ENCODE measurements at regions not wholly inside any gene's neighbourhood (a gene's known extent, or its start where the extent isn't known, plus 50 kb on each side); places are given as distances from the start of the nearest gene placed in this dataset.

DNA sequence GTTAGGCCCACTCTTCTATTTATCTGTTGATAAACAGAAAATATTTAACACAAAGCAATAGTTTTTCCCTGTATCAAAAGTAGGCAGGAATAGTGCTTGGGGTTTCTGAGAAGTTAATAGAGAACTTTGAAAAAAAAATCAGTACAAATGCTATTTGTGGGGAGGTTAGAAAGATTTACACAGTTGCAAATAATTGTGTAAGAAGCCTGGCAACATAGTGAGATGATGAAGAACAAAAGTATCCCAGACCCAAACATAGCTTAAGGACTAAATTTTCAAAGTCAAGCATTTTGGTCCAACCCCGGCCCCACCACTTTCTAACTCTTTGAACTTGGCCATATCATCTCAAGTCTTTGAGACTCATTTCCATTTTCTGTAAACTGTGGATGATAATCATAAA is 687.5 kb upstream of the TMEM132C start:
- Histone ChIP-seq H3K4me3 (ENCODE audit: low read length in 2 of 2) (no peak overlapping the region), H3K4me1 (ENCODE audit: control insufficient read depth in 2 of 2, insufficient read depth in 2 of 2, low read length in 2 of 2) (no peaks in the 10 kb centered on the region), H3K27me3 (ENCODE audit: control insufficient read depth in 2 of 2, insufficient read depth in 2 of 2, low read length in 2 of 2) (no peaks in the 10 kb centered on the region), H3K36me3 (ENCODE audit: control insufficient read depth in 2 of 2, insufficient read depth in 2 of 2, low read length in 2 of 2) (no peaks in the 10 kb centered on the region), H3K9me3 (ENCODE audit: control insufficient read depth in 2 of 2, low read length in 2 of 2) (no peaks in the 10 kb centered on the region), H3K27ac (ENCODE audit: low read depth in 2 of 2, low read length in 2 of 2) (no peak overlapping the region), H3K9ac (ENCODE audit: low read depth in 1 of 2, low read length in 2 of 2) (no peak overlapping the region)

DNA sequence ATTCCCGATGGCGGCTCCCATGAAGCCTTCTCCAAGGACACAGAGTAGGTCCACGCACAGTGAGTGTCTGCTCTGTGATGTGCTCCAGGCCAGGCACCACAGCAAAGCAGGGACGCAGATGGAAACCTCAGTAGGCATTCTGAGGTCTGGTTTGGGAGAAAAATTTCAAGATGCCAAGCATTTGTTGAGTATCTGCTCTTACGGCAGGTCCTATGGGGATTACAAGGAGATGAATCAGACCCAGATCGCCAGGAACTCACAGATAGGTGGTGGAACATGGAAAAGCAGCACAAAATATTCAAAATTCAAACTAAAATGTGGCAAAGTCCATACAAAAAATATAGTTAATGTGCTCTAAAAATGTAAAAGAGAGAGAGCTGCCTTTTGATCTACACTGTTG is 684.9 kb upstream of the TMEM132C start:
- no peaks in the 10 kb centered on the region for H3K9me3 ChIP-seq (ENCODE audit: control insufficient read depth in 2 of 2, low read length in 2 of 2)
- H3K36me3 ChIP-seq (ENCODE audit: control insufficient read depth in 2 of 2, insufficient read depth in 2 of 2, low read length in 2 of 2): no peaks in the 10 kb centered on the region
- H3K4me1 ChIP-seq (ENCODE audit: control insufficient read depth in 2 of 2, insufficient read depth in 2 of 2, low read length in 2 of 2): no peaks in the 10 kb centered on the region
- no peak overlapping the region for H3K27ac ChIP-seq (ENCODE audit: low read depth in 2 of 2, low read length in 2 of 2)
- no peak overlapping the region for H3K9ac ChIP-seq (ENCODE audit: low read depth in 1 of 2, low read length in 2 of 2)
- H3K4me3 ChIP-seq (ENCODE audit: low read length in 2 of 2): no peak overlapping the region
- H3K27me3 ChIP-seq (ENCODE audit: control insufficient read depth in 2 of 2, insufficient read depth in 2 of 2, low read length in 2 of 2): no peaks in the 10 kb centered on the region

DNA sequence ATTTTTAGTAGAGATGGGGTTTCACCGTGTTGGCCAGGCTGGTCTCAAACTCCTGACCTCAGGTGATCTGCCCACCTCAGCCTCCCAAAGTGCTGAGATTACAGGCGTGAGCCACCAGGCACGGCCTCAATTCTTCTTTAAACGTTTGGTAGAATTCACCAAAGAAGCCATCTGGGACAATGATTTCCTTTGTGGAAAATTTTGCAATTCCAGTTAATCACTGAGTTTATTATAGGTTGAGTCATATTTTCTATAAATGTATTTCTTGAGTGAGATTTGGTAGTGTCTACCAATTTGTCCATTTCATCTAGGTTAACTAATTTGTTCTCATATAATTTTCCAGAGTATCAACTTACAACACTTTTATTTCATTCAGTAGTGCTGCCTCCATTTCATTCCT is 683.9 kb upstream of the TMEM132C start:
- H3K4me3 ChIP-seq (ENCODE audit: low read length in 2 of 2): no peak overlapping the region
- H3K4me1 ChIP-seq (ENCODE audit: control insufficient read depth in 2 of 2, insufficient read depth in 2 of 2, low read length in 2 of 2): no peaks in the 10 kb centered on the region
- no peak overlapping the region for H3K27ac ChIP-seq (ENCODE audit: low read depth in 2 of 2, low read length in 2 of 2)
- no peaks in the 10 kb centered on the region for H3K36me3 ChIP-seq (ENCODE audit: control insufficient read depth in 2 of 2, insufficient read depth in 2 of 2, low read length in 2 of 2)
- H3K9ac ChIP-seq (ENCODE audit: low read depth in 1 of 2, low read length in 2 of 2): no peak overlapping the region
- no peaks in the 10 kb centered on the region for H3K9me3 ChIP-seq (ENCODE audit: control insufficient read depth in 2 of 2, low read length in 2 of 2)
- no peaks in the 10 kb centered on the region for H3K27me3 ChIP-seq (ENCODE audit: control insufficient read depth in 2 of 2, insufficient read depth in 2 of 2, low read length in 2 of 2)

DNA sequence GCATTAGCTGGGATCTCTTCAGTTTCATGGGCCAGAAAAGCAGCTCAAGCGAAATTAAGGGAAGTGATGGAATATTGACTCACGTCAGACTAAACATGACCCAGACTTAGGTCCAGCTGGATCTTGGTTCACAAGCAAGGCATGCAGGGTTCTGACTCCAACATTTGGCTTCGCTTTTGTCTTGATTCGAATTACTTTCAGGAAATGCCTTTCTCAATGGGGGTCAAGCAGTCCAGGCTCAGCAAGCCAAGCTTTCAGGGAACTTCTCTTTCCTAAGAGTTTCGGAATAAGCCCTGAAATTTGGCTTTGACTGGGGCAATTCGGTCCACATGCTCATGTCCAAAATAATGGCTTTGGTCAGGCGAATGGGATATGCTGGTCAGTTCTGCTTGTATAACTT is 678.7 kb upstream of the TMEM132C start:
- no peak overlapping the region for H3K27ac ChIP-seq (ENCODE audit: low read depth in 2 of 2, low read length in 2 of 2)
- H3K9me3 ChIP-seq (ENCODE audit: control insufficient read depth in 2 of 2, low read length in 2 of 2): no peaks in the 10 kb centered on the region
- H3K4me1 ChIP-seq (ENCODE audit: control insufficient read depth in 2 of 2, insufficient read depth in 2 of 2, low read length in 2 of 2): no peaks in the 10 kb centered on the region

DNA sequence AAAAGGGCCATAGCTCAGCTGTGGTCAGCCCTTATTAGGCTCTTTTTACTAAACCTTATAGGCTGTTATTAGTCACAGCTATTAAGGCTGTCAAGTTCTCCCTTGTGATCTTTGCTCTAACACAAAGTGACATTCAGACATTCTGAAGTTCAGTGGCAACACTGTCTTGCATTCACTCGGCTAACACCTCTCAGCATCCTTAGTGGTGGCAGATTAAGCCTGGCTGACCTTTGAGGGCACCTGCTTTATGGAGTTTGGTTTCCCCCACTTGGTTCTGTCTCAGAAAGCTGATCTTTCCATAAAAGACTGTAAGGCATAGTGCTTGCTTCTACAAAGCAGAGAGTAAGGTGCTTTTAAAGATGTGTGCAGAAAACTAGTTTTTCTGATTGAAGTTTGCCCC is 677.4 kb upstream of the TMEM132C start:
- H3K4me3 ChIP-seq (ENCODE audit: low read length in 2 of 2): no peak overlapping the region
- H3K36me3 ChIP-seq (ENCODE audit: control insufficient read depth in 2 of 2, insufficient read depth in 2 of 2, low read length in 2 of 2): no peaks in the 10 kb centered on the region
- H3K27me3 ChIP-seq (ENCODE audit: control insufficient read depth in 2 of 2, insufficient read depth in 2 of 2, low read length in 2 of 2): no peaks in the 10 kb centered on the region
- H3K9ac ChIP-seq (ENCODE audit: low read depth in 1 of 2, low read length in 2 of 2): no peak overlapping the region
- H3K27ac ChIP-seq (ENCODE audit: low read depth in 2 of 2, low read length in 2 of 2): no peak overlapping the region
- no peaks in the 10 kb centered on the region for H3K4me1 ChIP-seq (ENCODE audit: control insufficient read depth in 2 of 2, insufficient read depth in 2 of 2, low read length in 2 of 2)
- H3K9me3 ChIP-seq (ENCODE audit: control insufficient read depth in 2 of 2, low read length in 2 of 2): no peaks in the 10 kb centered on the region

More for the DNA sequence above, 678.7 kb upstream of the TMEM132C start:
- no peak overlapping the region for H3K9ac ChIP-seq (ENCODE audit: low read depth in 1 of 2, low read length in 2 of 2)
- H3K27me3 ChIP-seq (ENCODE audit: control insufficient read depth in 2 of 2, insufficient read depth in 2 of 2, low read length in 2 of 2): no peaks in the 10 kb centered on the region
- no peak overlapping the region for H3K4me3 ChIP-seq (ENCODE audit: low read length in 2 of 2)
- no peaks in the 10 kb centered on the region for H3K36me3 ChIP-seq (ENCODE audit: control insufficient read depth in 2 of 2, insufficient read depth in 2 of 2, low read length in 2 of 2)

DNA sequence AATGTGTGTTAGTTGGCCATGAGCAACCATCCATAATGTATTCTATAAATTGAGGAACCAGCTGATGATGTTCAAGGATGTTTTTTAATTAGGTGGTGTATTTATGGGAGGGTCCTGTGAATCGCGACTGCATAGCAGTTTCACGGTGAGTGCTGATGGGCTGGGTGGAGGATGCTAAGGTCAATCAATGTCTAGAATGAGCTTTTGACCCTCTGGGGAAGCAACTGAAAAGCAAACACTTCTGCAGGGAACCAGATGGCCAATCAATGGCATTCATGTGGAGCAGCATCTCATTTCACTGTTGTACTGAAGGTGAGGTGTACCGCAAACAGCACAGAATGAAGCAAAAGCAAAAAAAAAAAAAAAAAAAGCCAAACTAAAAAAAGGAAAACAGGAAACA is 676.1 kb upstream of the TMEM132C start:
- Histone ChIP-seq H3K4me3 (ENCODE audit: low read length in 2 of 2) (no peak overlapping the region), H3K36me3 (ENCODE audit: control insufficient read depth in 2 of 2, insufficient read depth in 2 of 2, low read length in 2 of 2) (no peaks in the 10 kb centered on the region), H3K27me3 (ENCODE audit: control insufficient read depth in 2 of 2, insufficient read depth in 2 of 2, low read length in 2 of 2) (no peaks in the 10 kb centered on the region)

DNA sequence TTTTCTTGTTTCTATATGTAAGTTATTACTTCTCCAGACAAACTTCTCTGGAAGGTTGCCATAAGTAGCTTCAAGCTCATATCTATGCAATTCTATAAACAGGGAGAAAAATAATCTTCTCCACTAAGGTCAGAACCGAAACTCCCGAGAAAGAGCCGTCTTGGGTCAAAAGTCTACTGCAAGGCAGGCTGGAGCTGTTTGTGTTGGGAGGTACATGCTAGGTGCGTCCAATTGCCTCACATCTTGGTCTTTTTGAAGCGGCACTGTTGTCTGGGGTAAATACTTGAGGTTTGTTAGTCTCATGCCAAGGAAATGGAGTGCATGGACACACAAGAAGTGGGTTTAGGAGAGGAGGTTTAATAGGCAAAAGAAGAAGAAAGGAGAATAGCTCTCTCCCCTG is 674.7 kb upstream of the TMEM132C start:
- no peaks in the 10 kb centered on the region for H3K9me3 ChIP-seq (ENCODE audit: control insufficient read depth in 2 of 2, low read length in 2 of 2)
- H3K27me3 ChIP-seq (ENCODE audit: control insufficient read depth in 2 of 2, insufficient read depth in 2 of 2, low read length in 2 of 2): no peaks in the 10 kb centered on the region
- no peak overlapping the region for H3K27ac ChIP-seq (ENCODE audit: low read depth in 2 of 2, low read length in 2 of 2)
- H3K36me3 ChIP-seq (ENCODE audit: control insufficient read depth in 2 of 2, insufficient read depth in 2 of 2, low read length in 2 of 2): no peaks in the 10 kb centered on the region
- no peaks in the 10 kb centered on the region for H3K4me1 ChIP-seq (ENCODE audit: control insufficient read depth in 2 of 2, insufficient read depth in 2 of 2, low read length in 2 of 2)
- no peak overlapping the region for H3K9ac ChIP-seq (ENCODE audit: low read depth in 1 of 2, low read length in 2 of 2)
- H3K4me3 ChIP-seq (ENCODE audit: low read length in 2 of 2): no peak overlapping the region

More for the DNA sequence above, 676.1 kb upstream of the TMEM132C start:
- no peaks in the 10 kb centered on the region for H3K9me3 ChIP-seq (ENCODE audit: control insufficient read depth in 2 of 2, low read length in 2 of 2)
- H3K4me1 ChIP-seq (ENCODE audit: control insufficient read depth in 2 of 2, insufficient read depth in 2 of 2, low read length in 2 of 2): no peaks in the 10 kb centered on the region
- H3K9ac ChIP-seq (ENCODE audit: low read depth in 1 of 2, low read length in 2 of 2): no peak overlapping the region
- H3K27ac ChIP-seq (ENCODE audit: low read depth in 2 of 2, low read length in 2 of 2): no peak overlapping the region

DNA sequence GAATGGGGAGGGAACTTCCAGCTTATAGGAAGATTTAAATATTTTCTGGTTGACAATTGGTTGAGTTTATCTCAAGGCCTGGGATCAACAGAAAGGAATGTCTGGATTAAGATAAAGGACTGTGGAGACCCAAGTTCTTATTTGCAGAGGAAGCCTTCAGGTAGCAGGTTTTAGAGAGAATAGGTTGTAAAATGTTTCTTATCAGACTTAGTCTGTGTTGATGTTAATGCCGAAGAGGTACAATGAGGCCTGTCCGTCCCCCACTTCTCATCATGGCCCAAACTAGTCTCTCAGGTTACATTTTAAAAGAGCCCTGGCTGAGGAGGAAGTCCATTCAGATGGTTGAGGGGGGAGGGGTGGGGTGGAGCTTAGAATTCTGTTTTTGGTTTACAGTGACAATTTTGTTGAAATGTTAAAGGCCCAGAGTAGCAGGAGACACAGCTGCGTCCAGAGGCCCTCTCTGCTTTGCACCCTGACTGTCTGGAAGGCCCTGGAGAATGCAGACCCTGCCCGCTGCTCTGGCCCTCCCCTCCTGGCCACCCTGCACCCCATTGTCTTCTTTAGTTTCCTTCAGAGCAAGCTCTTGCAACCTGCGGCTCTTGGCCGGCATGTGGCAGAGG is 672.5 kb upstream of the TMEM132C start:
- H3K27ac ChIP-seq (ENCODE audit: low read depth in 2 of 2, low read length in 2 of 2): no peak overlapping the region
- H3K9me3 ChIP-seq (ENCODE audit: control insufficient read depth in 2 of 2, low read length in 2 of 2): no peaks in the 10 kb centered on the region
- no peak overlapping the region for H3K4me3 ChIP-seq (ENCODE audit: low read length in 2 of 2)
- H3K9ac ChIP-seq (ENCODE audit: low read depth in 1 of 2, low read length in 2 of 2): no peak overlapping the region
- no peaks in the 10 kb centered on the region for H3K27me3 ChIP-seq (ENCODE audit: control insufficient read depth in 2 of 2, insufficient read depth in 2 of 2, low read length in 2 of 2)
- H3K4me1 ChIP-seq (ENCODE audit: control insufficient read depth in 2 of 2, insufficient read depth in 2 of 2, low read length in 2 of 2): no peaks in the 10 kb centered on the region
- no peaks in the 10 kb centered on the region for H3K36me3 ChIP-seq (ENCODE audit: control insufficient read depth in 2 of 2, insufficient read depth in 2 of 2, low read length in 2 of 2)

DNA sequence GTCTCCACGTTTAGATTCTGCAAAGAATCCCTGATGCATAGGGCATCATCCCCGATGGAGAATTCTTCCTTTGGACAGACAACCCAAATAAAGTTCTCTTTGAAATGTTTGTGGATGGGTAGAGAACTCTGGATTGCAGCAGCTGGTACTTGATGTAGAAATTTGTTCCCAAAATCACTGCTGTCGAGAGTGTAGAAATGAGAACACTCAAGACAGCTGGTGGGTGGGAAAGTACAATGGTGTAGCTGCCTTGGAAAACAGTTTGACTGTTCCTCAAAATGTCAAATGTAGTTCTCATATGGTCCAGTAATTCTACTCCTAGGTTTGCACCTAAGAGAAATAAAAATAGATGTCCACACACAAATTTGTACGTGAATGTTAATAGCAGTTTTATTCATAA is 671.5 kb upstream of the TMEM132C start:
- no peak overlapping the region for H3K4me3 ChIP-seq (ENCODE audit: low read length in 2 of 2)
- no peak overlapping the region for H3K9ac ChIP-seq (ENCODE audit: low read depth in 1 of 2, low read length in 2 of 2)
- H3K36me3 ChIP-seq (ENCODE audit: control insufficient read depth in 2 of 2, insufficient read depth in 2 of 2, low read length in 2 of 2): no peaks in the 10 kb centered on the region
- no peaks in the 10 kb centered on the region for H3K4me1 ChIP-seq (ENCODE audit: control insufficient read depth in 2 of 2, insufficient read depth in 2 of 2, low read length in 2 of 2)
- H3K27ac ChIP-seq (ENCODE audit: low read depth in 2 of 2, low read length in 2 of 2): no peak overlapping the region
- no peaks in the 10 kb centered on the region for H3K27me3 ChIP-seq (ENCODE audit: control insufficient read depth in 2 of 2, insufficient read depth in 2 of 2, low read length in 2 of 2)
- H3K9me3 ChIP-seq (ENCODE audit: control insufficient read depth in 2 of 2, low read length in 2 of 2): no peaks in the 10 kb centered on the region

DNA sequence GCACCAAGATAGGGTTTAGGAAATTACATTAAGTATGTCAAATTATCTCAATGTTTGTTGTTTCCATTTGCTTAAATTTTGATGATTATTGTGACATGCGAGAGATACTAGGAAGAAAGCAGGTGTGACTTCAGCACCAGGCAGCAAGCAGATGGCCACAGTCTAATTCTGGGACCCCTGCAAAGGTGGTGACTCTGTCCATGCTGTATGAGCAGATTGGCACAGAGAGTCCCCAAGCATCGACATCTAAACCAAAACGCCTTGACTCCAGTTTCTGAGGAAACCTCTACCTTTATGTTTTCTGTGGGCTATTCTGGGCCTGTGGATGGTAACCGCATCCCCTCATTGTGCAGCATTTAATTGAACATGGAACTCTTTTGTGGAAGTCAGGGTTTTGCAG is 670.1 kb upstream of the TMEM132C start:
- Histone ChIP-seq H3K36me3 (ENCODE audit: control insufficient read depth in 2 of 2, insufficient read depth in 2 of 2, low read length in 2 of 2) (no peaks in the 10 kb centered on the region), H3K4me1 (ENCODE audit: control insufficient read depth in 2 of 2, insufficient read depth in 2 of 2, low read length in 2 of 2) (no peaks in the 10 kb centered on the region), H3K9ac (ENCODE audit: low read depth in 1 of 2, low read length in 2 of 2) (no peak overlapping the region), H3K9me3 (ENCODE audit: control insufficient read depth in 2 of 2, low read length in 2 of 2) (no peaks in the 10 kb centered on the region), H3K27ac (ENCODE audit: low read depth in 2 of 2, low read length in 2 of 2) (no peak overlapping the region), H3K27me3 (ENCODE audit: control insufficient read depth in 2 of 2, insufficient read depth in 2 of 2, low read length in 2 of 2) (no peaks in the 10 kb centered on the region), H3K4me3 (ENCODE audit: low read length in 2 of 2) (no peak overlapping the region)

DNA sequence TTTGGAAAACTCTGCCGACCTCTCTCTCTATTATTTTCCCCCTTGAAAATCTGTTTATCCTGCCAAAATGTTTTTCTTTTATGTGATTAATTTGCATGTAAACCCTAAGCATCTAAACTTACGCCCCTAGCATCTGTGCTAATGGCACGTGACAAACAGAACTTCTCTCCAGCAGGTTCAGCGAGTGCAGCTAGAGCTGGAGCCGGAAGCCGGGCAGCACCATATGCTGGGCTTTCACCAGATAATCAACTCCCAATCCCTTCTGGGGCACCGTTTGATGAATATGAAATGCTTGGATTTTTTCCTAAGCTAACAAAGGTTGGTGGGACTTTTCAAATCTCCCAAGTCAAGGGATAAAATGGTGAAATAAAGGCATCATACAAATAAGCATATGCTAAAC is 667.5 kb upstream of the TMEM132C start:
- Histone ChIP-seq H3K36me3 (ENCODE audit: control insufficient read depth in 2 of 2, insufficient read depth in 2 of 2, low read length in 2 of 2) (no peaks in the 10 kb centered on the region), H3K4me3 (ENCODE audit: low read length in 2 of 2) (no peak overlapping the region), H3K4me1 (ENCODE audit: control insufficient read depth in 2 of 2, insufficient read depth in 2 of 2, low read length in 2 of 2) (no peaks in the 10 kb centered on the region), H3K27ac (ENCODE audit: low read depth in 2 of 2, low read length in 2 of 2) (no peak overlapping the region), H3K9me3 (ENCODE audit: control insufficient read depth in 2 of 2, low read length in 2 of 2) (no peaks in the 10 kb centered on the region), H3K27me3 (ENCODE audit: control insufficient read depth in 2 of 2, insufficient read depth in 2 of 2, low read length in 2 of 2) (no peaks in the 10 kb centered on the region), H3K9ac (ENCODE audit: low read depth in 1 of 2, low read length in 2 of 2) (no peak overlapping the region)
